ENCODE measurements at regions not wholly inside any gene's neighbourhood (a gene's known extent, or its start where the extent isn't known, plus 50 kb on each side); places are given as distances from the start of the nearest gene placed in this dataset.

DNA sequence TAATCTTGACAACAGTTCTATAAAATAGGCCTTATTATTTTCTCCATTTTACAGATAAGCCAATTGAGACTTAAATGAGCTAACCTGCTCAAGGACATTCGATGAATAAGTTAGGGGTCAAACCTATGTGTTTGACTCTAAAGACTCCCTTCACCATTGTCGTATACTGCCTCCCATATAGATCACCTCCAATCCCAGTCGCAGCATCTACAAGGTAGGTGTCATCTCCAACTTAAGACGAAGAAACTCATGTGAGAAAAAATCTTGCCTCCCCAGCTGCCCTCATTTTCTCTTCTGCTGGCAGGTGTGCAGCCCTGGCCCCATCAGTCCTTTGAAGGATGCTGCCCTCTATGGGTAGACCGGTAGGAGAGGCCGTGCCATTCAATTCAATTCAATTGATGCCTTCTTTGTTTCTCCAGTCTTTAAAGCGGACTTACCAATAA is 75.2 kb upstream of the SMARCA2 start:
- TF ChIP-seq, protein P1, sequence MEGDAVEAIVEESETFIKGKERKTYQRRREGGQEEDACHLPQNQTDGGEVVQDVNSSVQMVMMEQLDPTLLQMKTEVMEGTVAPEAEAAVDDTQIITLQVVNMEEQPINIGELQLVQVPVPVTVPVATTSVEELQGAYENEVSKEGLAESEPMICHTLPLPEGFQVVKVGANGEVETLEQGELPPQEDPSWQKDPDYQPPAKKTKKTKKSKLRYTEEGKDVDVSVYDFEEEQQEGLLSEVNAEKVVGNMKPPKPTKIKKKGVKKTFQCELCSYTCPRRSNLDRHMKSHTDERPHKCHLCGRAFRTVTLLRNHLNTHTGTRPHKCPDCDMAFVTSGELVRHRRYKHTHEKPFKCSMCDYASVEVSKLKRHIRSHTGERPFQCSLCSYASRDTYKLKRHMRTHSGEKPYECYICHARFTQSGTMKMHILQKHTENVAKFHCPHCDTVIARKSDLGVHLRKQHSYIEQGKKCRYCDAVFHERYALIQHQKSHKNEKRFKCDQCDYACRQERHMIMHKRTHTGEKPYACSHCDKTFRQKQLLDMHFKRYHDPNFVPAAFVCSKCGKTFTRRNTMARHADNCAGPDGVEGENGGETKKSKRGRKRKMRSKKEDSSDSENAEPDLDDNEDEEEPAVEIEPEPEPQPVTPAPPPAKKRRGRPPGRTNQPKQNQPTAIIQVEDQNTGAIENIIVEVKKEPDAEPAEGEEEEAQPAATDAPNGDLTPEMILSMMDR (IDR thresholded peaks at IDR 0.05; ENCODE audit: poor library complexity, severe bottlenecking), result peak; percentile 59
- TF ChIP-seq, protein P2, sequence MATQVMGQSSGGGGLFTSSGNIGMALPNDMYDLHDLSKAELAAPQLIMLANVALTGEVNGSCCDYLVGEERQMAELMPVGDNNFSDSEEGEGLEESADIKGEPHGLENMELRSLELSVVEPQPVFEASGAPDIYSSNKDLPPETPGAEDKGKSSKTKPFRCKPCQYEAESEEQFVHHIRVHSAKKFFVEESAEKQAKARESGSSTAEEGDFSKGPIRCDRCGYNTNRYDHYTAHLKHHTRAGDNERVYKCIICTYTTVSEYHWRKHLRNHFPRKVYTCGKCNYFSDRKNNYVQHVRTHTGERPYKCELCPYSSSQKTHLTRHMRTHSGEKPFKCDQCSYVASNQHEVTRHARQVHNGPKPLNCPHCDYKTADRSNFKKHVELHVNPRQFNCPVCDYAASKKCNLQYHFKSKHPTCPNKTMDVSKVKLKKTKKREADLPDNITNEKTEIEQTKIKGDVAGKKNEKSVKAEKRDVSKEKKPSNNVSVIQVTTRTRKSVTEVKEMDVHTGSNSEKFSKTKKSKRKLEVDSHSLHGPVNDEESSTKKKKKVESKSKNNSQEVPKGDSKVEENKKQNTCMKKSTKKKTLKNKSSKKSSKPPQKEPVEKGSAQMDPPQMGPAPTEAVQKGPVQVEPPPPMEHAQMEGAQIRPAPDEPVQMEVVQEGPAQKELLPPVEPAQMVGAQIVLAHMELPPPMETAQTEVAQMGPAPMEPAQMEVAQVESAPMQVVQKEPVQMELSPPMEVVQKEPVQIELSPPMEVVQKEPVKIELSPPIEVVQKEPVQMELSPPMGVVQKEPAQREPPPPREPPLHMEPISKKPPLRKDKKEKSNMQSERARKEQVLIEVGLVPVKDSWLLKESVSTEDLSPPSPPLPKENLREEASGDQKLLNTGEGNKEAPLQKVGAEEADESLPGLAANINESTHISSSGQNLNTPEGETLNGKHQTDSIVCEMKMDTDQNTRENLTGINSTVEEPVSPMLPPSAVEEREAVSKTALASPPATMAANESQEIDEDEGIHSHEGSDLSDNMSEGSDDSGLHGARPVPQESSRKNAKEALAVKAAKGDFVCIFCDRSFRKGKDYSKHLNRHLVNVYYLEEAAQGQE (IDR thresholded peaks at IDR 0.05; ENCODE audit: borderline replicate concordance), result no peak
- no peak for TF ChIP-seq EP300 (conservative IDR thresholded peaks at IDR 0.05; ENCODE audit: poor library complexity, severe bottlenecking)
- no peak for TF ChIP-seq EZH2 (IDR thresholded peaks at IDR 0.05; ENCODE audit: borderline replicate concordance, insufficient read depth, low read length, poor library complexity, severe bottlenecking)
- TF ChIP-seq SMC3 (conservative IDR thresholded peaks at IDR 0.05; ENCODE audit: poor library complexity), result peak; percentile 40
- peak; percentile 56 for TF ChIP-seq RAD21 (conservative IDR thresholded peaks at IDR 0.05)
- TF ChIP-seq POLR2AphosphoS5 (IDR thresholded peaks at IDR 0.05), result no peak
- TF ChIP-seq MXI1 (conservative IDR thresholded peaks at IDR 0.05; ENCODE audit: poor library complexity, severe bottlenecking), result no peak
- TF ChIP-seq TAF1 (IDR thresholded peaks at IDR 0.05; ENCODE audit: low read depth), result no peak

Measured in neural cell (in vitro differentiated cells).